CD4-positive, alpha-beta T cell treated with Interleukin-15 for 1 hour (primary cell): ENCODE measurements at regions not wholly inside any gene's neighbourhood (a gene's known extent, or its start where the extent isn't known, plus 50 kb on each side); places are given as distances from the start of the nearest gene placed in this dataset.

Source experiments
- DNase-seq: peaks from one replicate; pipeline ENCODE4 v3.0.0-alpha.2; 2020

- no peak for DNase-seq
Measured at GRCh38 chr18:40698129-40698528, 1256.9 kb upstream of the PIK3C3 start.

GRCh38 chr18:40695526-40695925, 1259.5 kb upstream of the PIK3C3 start:
- DNase-seq: no peak

DNA sequence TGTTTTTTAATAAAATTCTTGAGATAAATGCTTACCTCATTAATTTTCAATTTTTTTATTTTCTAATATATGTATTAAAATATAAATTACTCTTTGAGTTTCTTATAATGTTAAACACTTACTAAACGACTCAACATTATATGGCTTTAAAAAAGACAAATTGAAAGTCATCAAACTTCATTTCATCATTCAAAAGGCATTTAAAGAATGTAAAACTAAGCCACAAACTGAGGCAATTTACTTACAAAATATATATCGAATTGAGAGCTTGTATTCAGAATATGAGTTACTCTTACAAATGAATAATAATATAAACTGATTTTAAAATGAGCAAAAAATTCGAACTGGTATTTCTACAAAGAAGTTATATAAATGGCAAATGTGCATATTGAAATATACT, 1262.2 kb upstream of the PIK3C3 start:
- no peak for DNase-seq

DNA sequence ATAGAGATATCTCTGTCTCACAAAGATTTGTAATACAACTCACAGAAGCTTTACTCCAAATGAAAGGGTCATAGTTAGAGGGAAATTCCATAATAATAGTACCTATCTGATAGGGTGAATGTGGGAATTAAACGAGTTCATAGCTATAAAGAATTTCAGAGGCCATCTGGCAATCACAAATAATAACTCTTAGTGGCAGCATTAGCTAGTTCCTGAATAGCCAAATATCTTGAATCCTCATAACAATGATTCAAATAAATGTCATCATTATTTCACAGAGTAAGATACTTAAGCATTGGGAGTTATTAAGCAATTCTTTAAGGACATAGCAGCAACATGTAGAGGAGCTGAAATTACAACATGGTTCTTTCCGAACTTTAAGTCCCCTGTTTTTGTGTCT, 1265.0 kb upstream of the PIK3C3 start:
- no peak for DNase-seq

DNA sequence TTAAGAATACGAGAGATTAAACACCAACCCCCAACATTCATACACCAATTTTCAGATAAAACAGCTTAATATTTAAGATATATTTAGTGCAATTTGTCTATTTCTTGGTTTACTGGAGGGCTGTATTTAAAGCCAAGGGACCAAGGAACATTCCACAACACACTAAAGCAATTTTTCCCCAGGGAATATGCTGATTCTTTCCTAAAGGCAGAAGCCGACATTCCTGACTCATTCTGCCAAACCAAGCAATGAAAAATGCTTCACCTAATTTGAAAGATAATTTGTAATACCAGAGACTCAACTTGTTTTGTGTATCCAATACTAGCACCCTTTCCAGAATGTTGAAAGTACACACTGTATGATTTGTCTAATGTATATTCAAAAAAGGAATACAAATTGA, 1267.6 kb upstream of the PIK3C3 start:
- DNase-seq: no peak

GRCh38 chr18:40686836-40687235, 1268.2 kb upstream of the PIK3C3 start:
- DNase-seq: no peak

- no peak for DNase-seq
Measured at GRCh38 chr18:40685219-40685618, 1269.8 kb upstream of the PIK3C3 start.

DNA sequence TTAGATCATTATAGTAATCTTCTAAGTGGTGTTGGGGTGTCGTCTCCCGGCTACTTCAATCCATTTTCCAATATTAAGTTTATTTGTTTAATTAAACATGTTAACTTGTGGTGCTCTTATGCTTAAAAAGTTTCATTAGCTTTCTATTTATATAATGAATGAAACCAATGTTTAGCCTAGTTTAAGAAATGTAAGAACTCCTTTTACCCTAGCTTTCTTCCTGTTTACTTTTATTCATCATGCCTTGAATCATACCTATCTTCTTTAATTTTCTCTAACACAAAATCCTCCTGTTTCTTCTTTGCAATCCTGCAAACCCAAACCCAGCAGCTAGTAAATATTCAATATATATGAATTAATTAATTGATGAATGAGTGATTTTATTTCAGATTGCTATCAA, 1276.7 kb upstream of the PIK3C3 start:
- DNase-seq: no peak

DNA sequence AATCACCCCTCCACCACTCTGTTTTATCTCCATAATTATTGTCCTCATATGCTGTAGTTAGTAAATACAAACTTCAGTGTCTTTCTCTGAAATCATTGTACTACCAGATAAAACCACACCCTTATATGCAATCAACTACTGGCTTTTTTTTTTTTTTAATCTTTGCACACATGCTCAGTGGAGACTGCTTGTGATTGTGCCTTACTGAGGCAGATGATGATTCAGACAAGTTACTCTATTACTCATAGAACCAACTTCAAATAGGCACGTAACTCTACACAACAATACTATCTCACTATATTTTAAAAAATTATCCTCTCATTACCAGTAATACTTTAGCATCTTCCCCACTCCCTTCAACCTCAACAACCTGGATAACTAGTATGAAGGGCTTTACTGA, 1278.4 kb upstream of the PIK3C3 start:
- no peak for DNase-seq

- DNase-seq: no peak
Measured at GRCh38 chr18:40673150-40673549, 1281.9 kb upstream of the PIK3C3 start.

DNA sequence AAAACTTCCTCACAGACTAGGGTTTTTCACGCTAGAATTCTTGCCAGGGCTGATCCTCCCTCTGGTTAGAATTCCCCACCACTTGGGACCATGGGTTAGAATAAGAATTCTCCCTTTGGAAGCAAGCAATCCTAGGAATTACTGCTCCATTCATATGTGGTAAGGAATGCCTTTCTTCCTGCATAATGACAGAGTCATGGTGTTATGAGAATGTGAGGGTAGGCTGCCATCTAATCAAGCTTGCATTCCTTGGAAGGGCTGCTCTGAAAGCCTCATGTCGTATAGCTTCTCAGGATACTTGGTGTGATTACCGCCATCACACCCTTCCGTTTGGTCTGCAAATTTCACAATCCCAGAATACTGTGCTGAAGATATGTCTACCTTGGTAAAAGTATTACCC, 1282.4 kb upstream of the PIK3C3 start:
- no peak for DNase-seq

DNA sequence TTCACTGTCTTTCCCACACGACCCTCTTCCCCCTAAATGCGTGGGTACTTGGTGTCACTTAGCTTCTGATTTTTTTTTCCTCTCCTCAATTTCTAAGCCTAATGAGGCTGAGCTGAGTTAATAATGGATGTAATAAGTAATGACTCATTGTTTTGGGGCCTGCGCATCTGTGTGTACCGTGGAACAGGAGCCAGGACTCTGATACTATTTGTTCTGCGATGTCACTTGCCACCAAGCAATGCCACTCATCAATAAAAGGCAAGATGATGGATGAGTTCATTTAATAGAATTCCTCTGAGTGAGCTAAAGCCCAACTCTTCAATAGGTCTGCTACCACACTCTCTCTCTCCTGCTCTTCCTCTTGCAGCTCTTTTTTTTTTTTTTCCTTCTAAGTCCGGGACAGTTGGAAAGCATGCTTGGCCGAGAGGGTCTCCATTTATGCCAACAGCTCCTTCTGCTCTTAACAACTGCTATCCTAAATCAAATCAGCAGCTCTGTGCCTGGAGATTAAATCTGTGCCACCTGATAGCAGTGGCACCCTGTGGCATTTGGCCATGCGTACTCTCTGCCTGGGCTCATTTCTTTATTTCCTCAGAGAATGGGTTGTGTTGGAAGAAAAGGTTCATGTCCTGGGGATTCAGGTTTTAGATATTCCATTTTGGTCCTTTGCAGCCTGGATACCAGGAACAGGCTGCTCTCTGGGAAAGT, 1284.2 kb upstream of the PIK3C3 start:
- DNase-seq: no peak

- DNase-seq: no peak
Measured at GRCh38 chr18:40662898-40663437, 1292.1 kb upstream of the PIK3C3 start.

DNA sequence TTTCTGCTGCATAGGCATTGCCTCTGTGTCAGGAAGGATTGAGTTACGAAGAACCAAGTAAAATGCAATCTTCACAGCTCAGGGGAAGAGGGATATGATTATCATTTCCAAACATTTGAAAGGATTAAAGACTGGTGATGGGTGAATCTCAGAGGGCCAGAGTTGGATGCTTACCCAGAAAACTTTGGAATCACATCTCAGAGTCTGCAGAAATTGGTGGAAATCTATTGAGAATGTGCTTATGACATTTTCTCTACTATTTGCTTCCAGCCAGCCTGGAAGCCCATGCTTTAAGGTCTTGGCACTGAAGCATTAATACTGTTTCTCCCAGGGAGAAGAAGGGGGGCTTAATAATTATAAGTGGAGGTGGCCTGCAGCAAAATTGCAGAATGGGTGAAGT, 1301.4 kb upstream of the PIK3C3 start:
- DNase-seq: no peak

- DNase-seq: no peak
Measured at GRCh38 chr18:40652321-40652720, 1302.7 kb upstream of the PIK3C3 start.

DNA sequence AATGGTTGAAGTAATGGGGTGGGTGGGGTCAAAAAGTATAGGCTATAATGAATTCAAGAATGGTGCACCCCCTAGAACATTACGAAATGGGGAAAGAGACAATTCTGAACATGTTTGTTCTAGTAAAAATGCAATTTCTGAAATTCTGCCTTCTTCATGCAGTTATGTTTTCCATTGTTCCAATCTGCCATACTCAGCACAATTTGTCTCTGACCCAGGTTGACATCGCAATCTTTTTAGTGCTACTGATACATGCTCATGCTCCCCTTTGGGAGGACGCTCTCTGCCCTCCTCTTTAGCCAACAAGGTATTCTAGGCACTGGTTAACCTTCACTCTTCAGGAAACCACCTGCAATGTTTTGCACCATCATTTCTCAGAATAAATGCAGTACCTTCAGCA, 1303.9 kb upstream of the PIK3C3 start:
- DNase-seq: no peak

GRCh38 chr18:40642692-40643229, 1312.3 kb upstream of the PIK3C3 start:
- no peak for DNase-seq

GRCh38 chr18:40631319-40631718, 1323.7 kb upstream of the PIK3C3 start:
- DNase-seq: no peak

DNA sequence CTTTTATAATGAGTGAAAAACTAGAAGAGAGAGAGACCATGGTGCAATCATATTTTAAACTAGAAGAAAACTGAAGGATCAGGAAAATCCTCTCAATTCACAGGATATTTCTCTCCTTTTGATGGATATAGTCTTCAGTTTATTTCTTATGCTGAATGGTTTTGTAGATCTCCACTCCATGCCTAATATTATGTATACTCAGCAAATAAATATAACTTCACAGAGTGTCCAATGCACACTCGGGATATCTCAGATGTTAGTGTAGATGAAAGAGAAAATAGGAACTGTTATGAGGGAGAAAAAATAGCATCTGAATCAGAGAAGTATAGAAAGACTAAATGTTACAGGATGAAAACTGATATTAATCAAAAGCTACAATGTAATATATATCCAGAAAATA, 1324.5 kb upstream of the PIK3C3 start:
- no peak for DNase-seq

- DNase-seq: no peak
Measured at GRCh38 chr18:40624959-40625358, 1330.1 kb upstream of the PIK3C3 start.

DNA sequence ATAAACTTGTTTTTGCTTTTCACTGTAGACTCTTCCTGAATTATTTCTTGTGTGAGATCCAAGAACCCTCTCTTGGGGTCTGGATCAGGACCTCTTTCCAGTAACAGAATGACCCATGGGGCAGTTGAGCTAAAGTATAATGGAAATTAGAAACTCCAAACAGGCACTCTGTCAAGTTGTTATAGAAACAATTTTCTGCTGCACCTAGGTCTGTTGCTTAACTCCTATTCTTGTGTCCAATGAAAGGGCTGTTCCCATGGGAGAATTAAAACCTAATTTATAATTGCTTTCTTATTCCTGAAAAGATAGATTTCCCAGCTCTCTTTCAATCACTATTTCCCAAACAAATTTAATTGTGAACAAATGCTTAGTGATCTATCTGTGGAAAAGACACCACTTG, 1341.3 kb upstream of the PIK3C3 start:
- DNase-seq: no peak

- DNase-seq: no peak
Measured at GRCh38 chr18:40612356-40612755, 1342.7 kb upstream of the PIK3C3 start.

GRCh38 chr18:40608226-40608625, 1346.8 kb upstream of the PIK3C3 start:
- no peak for DNase-seq

GRCh38 chr18:40607542-40608148, 1347.4 kb upstream of the PIK3C3 start:
- DNase-seq: no peak

- DNase-seq: no peak
Measured at GRCh38 chr18:40606996-40607395, 1348.0 kb upstream of the PIK3C3 start.
